ENCODE measurements at regions not wholly inside any gene's neighbourhood (a gene's known extent, or its start where the extent isn't known, plus 50 kb on each side); places are given as distances from the start of the nearest gene placed in this dataset.
"Not testable (repeated sequence)": the region's sequence is repeated elsewhere in the genome, so short reads cannot be mapped to it uniquely, and the experiment has no call there.

DNA sequence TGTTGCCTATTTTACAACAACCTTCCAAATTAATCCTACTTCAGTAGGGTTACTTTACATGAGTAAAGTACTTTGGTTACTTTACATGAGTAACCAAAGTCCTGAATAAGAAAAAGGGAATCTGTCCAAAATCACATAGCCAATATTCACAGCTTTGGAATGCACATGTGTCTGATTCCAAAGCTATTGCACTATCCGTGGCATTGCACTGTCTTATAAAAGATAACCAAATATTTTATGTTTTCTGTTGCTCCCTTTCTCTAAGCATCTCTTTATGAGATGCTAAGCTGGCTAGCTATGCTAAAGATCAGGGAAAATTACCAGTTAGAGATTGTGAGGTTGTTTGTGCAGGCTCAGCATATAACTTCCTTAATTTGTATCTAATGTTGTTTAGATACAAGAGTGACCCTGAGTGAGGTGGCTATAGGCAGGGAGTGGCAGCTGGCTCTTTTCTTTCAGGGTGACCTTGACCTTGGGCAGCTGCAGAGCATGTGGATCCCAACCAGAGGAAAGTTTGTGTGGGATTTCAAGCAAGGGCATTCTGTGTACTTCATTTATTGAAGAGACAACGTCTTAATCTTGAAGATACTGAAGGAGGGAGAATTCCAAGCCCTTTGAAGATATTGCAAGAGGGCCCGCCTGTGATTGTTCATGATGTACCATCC lies 366.1 kb upstream of the ANKRD30A start:
- no peak for DNase-seq

DNA sequence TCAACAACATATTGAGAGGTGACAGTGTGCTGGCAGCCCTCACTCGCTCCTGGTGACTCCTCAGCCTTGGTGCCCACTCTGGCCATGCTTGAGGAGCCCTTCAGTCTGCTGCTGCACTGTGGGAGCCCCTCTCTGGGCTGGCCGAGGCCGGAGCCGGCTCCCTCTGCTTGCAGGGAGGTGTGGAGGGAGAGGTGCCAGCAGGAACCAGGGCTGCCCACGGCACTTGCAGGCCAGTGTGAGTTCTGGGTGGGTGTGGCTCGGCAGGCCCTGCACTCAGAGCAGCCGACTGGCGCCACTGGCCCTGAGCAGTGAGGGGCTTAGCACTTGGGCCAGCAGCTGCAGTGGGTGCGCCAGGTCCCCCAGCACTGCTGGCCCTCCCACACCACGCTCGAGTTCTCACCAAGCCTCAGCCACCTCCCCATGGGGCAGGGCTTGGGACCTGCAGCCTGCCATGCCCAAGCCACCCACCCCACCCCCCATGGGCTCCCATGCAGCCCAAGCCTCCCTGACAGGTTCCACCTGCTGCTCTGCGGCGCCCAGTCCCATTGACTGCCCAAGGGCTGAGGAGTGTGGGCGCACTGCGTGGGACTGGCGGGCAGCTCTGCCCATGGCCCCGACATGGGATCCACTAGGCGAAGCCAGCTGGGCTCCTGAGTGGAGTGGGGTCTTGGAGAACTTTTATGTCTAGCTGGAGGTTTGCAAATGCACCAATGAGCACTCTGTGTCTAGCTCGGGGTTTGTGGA lies 377.1 kb upstream of the ANKRD30A start:
- DNase-seq = no peak

DNA sequence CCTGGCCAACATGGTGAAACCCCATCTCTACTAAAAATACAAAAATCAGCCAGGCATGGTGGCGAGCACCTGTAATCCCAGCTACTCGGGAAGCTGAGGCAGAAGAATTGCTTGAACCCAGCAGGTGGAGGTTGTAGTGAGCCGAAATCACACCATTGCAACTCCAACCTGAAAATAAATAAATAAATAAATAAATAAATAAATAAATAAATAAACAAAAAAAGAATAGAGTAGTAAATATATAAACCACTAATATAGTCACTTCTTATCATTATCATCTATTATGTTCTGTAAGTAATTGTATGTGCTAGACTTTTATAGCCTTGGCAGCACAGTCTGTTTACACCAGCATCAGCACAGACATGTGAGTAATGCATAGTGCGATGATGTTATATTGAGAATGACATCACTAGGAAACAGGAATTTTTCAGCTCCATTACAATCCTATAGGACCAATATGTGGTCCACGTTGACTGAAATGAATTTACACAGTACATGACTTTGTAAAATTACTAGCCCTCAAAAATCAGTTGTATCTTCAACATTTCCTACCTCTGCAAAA lies 385.4 kb upstream of the ANKRD30A start:
- DNase-seq = no peak

DNA sequence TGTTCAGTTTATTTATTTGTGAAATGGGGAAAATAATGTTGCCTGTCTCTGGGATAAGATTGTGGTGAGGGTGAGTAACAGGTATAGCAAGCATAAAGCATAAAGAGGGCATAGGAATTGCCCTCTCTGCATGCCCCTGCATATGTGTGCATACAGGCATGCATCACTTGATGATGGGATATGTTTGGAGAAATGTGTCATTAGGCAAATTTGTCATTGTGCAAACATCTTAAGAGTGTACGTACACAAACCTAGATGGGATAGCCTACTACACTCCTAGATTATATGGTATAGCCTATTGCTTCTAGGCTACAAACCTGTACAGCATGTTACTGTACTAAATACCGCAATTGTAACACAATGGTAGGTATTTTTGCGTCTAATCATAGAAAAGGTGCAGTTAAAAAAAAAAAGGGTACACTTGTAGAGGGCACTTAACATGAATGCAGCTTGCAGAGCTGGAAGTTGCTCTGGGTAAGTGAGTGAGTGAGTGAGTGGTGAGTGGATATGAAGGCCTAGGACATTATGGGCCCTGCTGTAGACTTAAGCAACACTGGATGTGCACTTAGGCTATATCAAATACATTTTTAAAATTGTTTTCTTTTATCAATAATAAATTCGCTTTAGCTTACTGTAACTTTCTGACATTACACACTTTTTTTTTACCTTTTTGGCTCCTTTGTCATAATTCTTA lies 386.5 kb upstream of the ANKRD30A start:
- DNase-seq = no peak

DNA sequence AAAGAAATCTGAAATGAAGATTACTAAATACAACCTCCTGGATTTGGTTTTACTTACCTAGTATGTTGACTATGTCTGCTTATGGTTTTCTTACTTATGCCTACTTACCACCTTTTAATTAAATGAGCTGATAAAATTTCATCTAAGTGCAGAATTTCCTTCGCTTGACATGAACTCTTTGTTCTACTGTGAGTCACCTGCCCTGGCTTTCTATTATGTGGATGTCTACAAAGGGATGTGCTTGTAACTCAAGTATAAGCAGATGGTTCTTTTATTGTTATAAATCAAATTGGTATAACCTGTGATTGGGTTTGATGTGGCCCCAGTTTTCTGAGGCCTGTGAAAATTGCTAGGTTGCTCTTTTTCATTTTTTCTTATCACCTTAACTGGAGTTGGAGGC lies 389.1 kb upstream of the ANKRD30A start:
- DNase-seq = no peak

DNA sequence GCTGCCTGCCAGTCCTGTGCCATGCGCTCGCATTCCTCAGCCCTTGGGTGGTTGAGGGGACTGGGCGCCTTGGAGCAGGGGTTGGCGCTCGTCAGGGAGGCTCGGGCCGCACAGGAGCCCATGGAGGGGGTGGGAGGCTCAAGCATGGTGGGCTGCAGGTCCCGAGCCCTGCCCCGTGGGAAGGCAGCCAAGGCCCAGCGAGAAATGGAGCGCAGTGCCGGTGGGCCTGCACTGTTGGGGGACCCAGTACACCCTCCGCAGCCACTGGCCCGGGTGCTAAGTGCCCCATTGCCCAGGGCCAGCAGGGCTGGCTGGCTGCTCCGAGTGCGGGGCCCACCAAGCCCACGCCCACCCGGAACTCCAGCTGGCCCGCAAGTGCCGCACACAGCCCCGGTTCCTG lies 390.8 kb upstream of the ANKRD30A start:
- DNase-seq = not testable (repeated sequence)

DNA sequence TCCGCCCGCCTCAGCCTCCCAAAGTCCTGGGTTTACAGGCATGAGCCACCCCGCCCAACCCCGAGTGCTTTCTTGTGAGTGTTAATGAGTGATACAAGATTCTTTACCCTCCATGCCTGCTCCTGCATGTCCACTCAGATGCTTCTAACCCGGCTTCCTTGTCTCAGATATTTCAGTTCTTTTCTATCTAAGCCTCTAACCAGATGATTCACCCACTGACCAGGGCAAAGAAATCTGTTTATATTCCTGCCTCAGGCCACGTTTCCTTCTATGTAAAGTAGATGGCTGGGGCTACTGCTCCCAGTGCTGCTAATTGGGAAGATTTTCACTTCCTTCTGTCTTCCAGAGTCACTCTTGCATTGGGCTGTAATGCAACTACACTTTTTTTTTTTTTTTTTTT lies 395.1 kb upstream of the ANKRD30A start:
- no peak for DNase-seq

DNA sequence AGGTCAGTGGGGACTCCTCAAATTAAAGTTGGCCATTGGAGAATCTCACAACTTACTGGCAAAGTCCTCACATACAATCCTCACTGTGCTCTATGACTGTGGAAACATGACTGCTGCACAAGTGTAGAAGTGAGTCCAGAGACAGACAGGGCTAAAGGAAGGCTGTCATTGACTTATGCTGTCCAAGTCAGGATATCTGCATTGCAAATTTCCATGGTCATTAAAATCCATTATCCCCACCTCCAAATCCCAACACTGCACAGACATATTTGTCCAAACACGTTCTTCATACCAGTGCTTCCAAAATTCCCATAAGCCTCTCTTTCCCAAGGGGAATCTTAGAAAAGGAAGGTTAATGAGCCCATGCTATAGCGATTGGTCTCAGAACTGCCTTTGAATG lies 396.8 kb upstream of the ANKRD30A start:
- no peak for DNase-seq

DNA sequence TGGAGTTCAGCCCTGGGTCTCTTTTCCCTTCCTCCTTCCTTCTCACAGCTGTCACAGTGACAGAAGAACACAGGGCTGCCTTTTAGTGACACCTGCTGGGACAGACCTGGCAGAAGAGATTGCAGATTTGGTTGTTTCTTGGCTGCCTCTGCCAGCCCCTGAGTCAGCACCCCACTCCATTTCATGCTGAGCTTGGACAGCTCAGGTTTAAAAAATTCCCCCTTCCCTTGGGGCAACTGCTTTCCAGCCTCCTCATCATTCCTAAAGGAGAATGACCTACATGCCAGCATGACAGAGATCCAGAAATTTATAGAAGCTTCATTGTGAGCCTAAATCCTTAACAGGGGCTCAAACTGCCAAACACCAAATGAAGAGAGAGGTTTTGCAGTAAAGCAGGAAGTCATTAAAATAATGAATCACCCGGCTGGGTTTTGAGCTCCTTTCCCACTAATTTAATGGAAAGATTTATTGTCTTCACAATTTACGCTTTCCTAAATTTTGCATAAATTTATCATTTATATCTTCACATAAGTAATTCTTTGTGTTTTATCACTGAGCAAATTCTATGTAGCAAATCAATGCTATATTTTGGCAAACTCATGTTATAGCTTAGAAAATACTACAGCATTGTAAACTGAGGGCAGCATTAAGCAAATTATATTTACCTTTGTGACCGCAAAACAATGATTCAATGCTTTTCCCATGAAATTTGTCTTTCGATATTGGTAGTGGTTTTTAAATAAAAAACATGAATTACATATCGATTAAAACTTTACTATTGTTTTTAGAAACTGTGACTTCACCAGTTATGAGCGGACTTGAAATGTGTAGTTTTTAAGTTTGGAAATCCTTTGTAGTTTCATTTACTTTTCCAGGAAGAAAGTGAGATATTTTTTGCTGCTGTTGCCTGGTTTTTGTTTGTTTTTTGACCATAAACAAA lies 399.5 kb upstream of the ANKRD30A start:
- DNase-seq = no peak

DNA sequence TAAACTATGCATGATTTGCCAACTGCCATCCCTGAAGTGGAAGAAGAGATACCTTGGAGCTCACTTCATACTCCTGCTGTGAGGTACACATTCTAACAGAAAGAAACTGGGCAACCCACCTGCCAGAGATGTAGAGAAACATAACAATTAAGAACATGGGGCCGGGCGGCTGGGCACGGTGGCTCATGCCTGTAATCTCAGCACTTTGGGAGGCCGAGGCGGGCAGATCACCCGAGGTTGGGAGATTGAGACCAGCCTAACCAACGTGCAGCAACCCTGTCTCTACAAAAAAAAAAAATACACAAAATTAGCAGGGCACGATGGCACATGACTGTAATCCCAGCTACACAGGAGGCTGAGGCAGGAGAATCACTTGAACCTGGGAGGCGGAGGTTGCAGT lies 402.6 kb upstream of the ANKRD30A start:
- no peak for DNase-seq

DNA sequence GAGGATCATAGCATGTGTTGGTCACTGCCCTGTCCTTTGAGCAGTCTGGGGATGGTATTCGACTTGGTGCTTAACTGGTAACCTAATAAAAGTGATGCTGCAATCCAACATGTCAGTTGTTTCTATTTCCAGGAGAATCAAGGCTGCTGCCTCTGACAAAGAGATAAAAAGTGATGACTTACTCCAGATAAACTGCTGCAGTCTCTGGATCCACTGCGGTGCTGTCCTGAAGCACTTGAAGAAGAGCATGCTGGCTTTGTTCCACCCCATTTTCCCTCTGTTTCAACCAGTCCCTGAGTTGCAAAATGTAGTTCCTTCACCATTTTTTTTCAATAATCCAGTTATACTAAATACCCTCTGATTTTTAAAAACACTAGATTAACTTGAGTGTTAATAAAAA lies 403.5 kb upstream of the ANKRD30A start:
- no peak for DNase-seq

DNA sequence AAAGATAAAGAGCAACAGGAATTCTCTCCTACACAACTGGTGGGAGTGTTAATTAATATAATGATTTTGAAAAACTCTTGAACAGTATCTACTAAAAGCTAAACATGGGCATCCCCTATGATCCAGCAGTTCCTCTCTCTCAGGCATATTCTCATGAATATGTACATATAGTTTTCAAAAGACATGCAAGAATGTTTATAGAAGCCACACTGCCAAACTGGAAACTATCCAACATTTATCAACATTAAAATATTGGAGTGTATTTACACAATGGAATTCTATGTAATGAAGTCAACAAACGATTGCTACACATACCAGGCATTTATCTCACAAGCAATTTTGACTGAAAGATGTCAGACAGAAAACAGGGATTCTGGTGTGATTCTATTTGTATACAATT lies 404.5 kb upstream of the ANKRD30A start:
- no peak for DNase-seq

DNA sequence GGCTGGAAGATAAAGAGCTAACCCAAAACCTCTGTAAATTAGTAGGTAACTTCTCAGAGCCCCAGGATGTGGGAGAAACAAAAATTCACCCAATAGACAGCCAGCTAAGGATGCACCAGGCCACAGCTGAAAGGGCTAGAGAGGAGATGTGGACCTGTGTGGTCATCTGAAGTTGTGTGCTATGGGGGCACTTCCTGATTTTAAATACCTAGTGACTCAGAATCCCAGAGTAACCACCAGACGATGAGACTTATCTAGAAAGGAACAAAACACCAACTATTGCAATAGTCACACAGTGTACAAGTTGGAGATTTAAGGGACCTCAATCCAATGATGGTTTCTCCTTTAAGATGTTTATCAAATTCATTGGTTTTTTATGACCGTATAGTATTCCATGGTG lies 408.3 kb upstream of the ANKRD30A start:
- no peak for DNase-seq

DNA sequence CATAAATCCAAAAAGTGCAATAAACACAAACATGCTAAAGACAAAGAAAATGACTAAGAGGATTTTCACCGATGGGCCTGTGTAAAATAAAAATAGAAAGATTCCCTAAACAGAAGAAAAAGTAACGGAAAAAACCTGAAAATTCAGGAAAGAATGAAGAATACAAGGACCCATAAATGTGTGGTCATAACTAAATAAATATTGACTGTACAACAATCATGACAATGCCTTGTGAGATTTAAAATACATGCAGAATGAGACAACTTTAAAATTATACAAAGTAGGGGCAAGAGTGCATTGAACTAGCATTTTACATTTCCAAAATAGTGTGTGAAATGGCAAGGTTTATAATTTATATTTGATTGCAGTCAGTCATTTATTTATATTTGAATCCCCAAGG lies 409.1 kb upstream of the ANKRD30A start:
- DNase-seq = no peak

DNA sequence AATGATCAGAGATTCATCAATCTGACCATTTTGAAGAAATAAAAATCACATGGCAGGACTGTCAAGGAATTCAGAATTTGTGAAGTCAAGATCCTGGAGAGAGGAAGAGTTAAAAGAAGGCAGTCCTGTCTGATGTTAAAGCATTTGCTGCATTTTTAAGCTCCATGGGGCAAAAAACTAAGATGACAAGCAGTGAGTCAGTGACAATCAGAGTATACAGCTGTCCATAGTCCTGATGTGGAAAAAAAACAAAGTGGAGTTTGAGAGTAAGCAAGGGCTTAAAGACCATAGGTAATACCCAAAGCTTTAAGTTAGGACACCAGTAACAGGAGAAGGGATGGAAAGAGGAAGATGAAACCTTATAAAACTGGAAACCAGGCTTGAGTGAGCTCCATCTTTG lies 412.7 kb upstream of the ANKRD30A start:
- DNase-seq = no peak

DNA sequence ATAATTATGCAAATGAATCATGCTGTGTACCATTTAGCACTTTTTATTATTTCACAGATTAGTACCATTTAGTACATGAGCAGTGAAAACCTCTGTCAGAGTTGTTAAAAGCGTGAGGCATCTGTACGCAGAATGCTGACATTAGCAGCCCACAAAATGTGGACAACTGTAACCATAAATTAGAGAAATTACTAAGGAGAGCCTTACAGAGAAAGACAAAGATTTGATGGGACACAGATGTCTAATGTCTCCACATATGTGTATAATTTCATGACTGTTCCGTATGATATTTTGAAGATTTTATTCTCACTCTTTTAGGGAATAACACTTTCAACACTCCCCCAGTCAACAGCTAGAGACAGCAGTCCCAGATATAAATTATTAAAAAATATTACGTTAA lies 414.0 kb upstream of the ANKRD30A start:
- no peak for DNase-seq

DNA sequence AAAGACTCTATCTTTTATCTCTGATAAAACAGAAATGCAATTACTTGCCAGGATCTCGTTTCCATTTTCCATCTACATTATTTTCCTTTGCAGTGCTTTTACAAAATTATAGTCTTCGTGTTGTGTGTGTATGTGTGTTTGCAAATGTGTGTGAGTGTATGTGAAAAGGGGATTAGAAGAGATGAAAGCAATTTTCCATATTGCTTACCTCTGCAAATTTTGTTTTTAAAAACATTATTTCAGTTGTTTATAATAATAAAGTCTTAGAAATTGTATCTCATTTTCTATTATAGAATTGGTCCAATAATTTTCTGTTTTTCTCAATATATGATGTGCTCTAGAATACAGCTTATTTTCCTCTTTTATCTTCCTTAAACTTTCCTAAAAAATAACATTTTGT lies 421.3 kb upstream of the ANKRD30A start:
- no peak for DNase-seq

DNA sequence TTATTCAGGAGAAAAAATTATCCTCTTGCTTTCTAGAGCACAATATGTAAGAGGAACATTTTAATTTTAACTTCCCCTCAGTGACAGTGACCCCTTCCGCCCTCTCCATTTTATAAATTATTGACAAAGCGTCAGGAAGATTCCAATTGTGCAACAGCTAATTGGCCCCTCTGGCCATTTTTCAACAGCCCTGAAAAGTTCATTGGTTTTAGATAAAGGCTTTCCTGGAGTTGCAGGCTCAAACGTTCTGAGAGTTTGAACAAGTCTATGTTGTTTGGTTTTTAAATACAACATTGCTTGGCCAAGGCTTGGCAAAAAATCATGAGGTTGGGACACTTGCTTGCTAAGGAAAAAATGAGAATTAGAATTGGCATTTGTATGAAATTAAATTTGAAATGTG lies 422.2 kb upstream of the ANKRD30A start:
- no peak for DNase-seq

DNA sequence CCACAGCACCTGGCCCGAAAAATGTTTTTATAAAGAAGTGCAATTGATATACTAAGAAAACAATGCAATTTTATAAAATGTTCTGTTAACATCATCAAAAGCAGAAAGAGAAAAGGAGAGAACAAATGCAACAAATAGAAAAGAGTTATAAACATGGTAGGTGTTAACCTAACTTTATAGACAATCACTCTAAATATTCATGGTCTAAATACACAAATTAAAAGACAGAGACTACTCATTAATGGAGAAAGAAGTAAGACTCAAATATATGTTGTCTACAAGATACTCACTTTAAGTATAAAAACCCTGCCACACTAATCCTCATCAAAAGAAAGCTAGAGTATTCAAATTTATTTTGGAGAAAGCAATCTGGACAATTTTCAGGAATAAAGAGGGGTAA lies 425.3 kb upstream of the ANKRD30A start:
- DNase-seq = no peak

DNA sequence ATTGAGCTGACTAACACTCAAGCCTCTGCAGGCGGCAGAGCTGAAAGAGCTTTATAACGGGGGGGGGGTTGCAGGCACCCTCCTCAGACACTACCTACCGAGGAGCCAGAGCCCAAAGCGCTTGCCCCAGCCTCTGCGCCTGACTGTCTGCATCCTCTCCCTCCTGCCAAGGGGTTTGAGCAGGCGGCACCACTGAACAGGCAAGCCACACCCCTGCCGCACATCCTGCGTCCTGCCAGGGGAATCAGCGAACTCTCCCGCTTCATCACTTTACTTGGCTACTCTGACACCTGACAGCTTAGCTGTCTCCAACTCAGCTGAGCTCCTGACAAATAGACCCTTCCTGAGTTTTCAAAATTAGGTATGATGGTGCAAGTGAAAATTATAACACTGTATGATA lies 432.6 kb upstream of the ANKRD30A start:
- DNase-seq = no peak

DNA sequence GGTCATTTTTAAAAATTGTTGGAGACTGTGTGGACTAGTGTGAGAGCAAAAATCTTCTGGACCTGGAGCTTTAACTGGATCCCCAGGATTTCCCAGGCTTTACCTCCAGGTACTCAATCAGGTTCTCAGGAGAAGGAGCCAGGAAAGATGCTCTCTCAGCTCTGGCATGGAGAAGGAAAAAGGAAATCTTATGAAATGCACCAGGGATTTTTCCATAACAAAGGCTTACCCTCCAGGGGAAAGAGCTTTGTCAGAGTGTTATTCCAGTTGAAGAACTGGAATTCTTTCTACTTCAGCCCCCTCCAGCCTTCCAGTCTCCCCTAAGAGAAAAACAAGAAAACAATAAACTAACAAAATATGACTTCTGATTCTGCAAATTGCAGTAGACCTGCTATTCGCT lies 436.7 kb upstream of the ANKRD30A start:
- DNase-seq = no peak

DNA sequence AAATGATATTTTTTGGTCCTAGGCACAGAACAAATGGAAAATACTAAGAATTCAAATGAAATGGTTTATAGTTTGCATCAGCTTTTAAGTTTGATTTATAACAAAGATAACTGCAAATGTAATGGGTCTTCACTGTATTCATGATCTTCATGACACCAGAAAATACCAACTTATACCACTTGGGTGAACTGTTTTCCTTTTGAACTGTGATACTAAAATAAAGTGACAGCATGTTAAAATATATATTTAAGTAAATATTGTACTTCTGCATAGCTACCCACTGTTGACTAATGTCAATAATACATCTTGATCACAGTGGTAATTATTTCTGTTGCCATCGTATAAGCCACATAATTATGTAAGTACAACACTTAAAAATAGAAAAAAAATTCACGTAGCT lies 442.0 kb upstream of the ANKRD30A start:
- no peak for DNase-seq
